ENCODE measurements at regions not wholly inside any gene's neighbourhood (a gene's known extent, or its start where the extent isn't known, plus 50 kb on each side); places are given as distances from the start of the nearest gene placed in this dataset.

- Histone ChIP-seq H3K36me3 (ENCODE audit: control insufficient read depth in 2 of 2, extremely low read depth in 1 of 2, insufficient read depth in 2 of 2, low read length in 2 of 2) (no peaks in the 10 kb centered on the region), H3K9ac (replicated peaks; ENCODE audit: extremely low read depth, insufficient read depth, low read length) (no peak overlapping the region), H4K20me1 (replicated peaks; ENCODE audit: control insufficient read depth, extremely low read depth, insufficient read depth, low read length) (no peaks in the 10 kb centered on the region), H3K27me3 (ENCODE audit: control insufficient read depth in 2 of 2, insufficient read depth in 2 of 2, low read length in 2 of 2) (no peaks in the 10 kb centered on the region), H3K79me2 (ENCODE audit: control insufficient read depth, insufficient read depth, low read length) (no peaks in the 10 kb centered on the region), H3K9me3 (replicated peaks; ENCODE audit: control insufficient read depth, insufficient read depth, low read length) (no peaks in the 10 kb centered on the region), H3K4me2 (ENCODE audit: insufficient read depth, low read length) (no peak overlapping the region), H3K9me1 (replicated peaks; ENCODE audit: control insufficient read depth, extremely low read depth, insufficient read depth, low read length) (no peaks in the 10 kb centered on the region), H3K4me1 (ENCODE audit: control insufficient read depth, extremely low read depth, insufficient read depth, low read length) (no peaks in the 10 kb centered on the region), H3K27ac (ENCODE audit: insufficient read depth, low read depth, low read length) (no peak overlapping the region), H3K4me3 (replicated peaks in 1 of 3; ENCODE audit: insufficient read depth in 1 of 3, low read depth in 1 of 3, low read length in 3 of 3) (no peak overlapping the region), H2AFZ (ENCODE audit: low read depth, low read length) (no peak overlapping the region)
- FAIRE-seq (no peak), DNase-seq (ENCODE audit: low read depth, low spot score) (no peak)
- CTCF ChIA-PET = no interaction called here
- POLR2A ChIA-PET = no interaction called here
- dilution Hi-C loops (cut with MboI; ENCODE audit: extremely low pct_ligation_motif_present, low sequenced_read_pairs) (no loop called here), intact Hi-C loops (cut with micrococcal nuclease) (no loop called here)
- BruUV-seq (replicated peaks) = no TSS peak
- TF ChIP-seq POLR2A (IDR thresholded peaks at IDR 0.05; ENCODE audit: low read depth, low read length) = no peak
- TF ChIP-seq POLR2AphosphoS5 (IDR thresholded peaks at IDR 0.05; ENCODE audit: insufficient read depth, low read depth, low read length) = no peak
- TF ChIP-seq MYC (IDR thresholded peaks at IDR 0.05; ENCODE audit: low read depth, low read length) = no peak
Observed at GRCh38 chr5:60377826-60378225, 322.1 kb downstream of the DEPDC1B start.

- Histone ChIP-seq H2AFZ (ENCODE audit: low read depth, low read length) (no peak overlapping the region), H4K20me1 (replicated peaks; ENCODE audit: control insufficient read depth, extremely low read depth, insufficient read depth, low read length) (no peaks in the 10 kb centered on the region), H3K27ac (ENCODE audit: insufficient read depth, low read depth, low read length) (no peak overlapping the region), H3K4me3 (replicated peaks in 1 of 3; ENCODE audit: insufficient read depth in 1 of 3, low read depth in 1 of 3, low read length in 3 of 3) (no peak overlapping the region), H3K79me2 (ENCODE audit: control insufficient read depth, insufficient read depth, low read length) (no peaks in the 10 kb centered on the region), H3K36me3 (ENCODE audit: control insufficient read depth in 2 of 2, extremely low read depth in 1 of 2, insufficient read depth in 2 of 2, low read length in 2 of 2) (no peaks in the 10 kb centered on the region), H3K9ac (replicated peaks; ENCODE audit: extremely low read depth, insufficient read depth, low read length) (no peak overlapping the region), H3K27me3 (ENCODE audit: control insufficient read depth in 2 of 2, insufficient read depth in 2 of 2, low read length in 2 of 2) (no peaks in the 10 kb centered on the region), H3K9me3 (replicated peaks; ENCODE audit: control insufficient read depth, insufficient read depth, low read length) (no peaks in the 10 kb centered on the region), H3K4me2 (ENCODE audit: insufficient read depth, low read length) (no peak overlapping the region), H3K4me1 (ENCODE audit: control insufficient read depth, extremely low read depth, insufficient read depth, low read length) (no peaks in the 10 kb centered on the region), H3K9me1 (replicated peaks; ENCODE audit: control insufficient read depth, extremely low read depth, insufficient read depth, low read length) (no peaks in the 10 kb centered on the region)
- BruUV-seq (replicated peaks) = no TSS peak
- POLR2A ChIA-PET = no interaction called here
- dilution Hi-C loops (cut with MboI; ENCODE audit: extremely low pct_ligation_motif_present, low sequenced_read_pairs) (no loop called here), intact Hi-C loops (cut with micrococcal nuclease) (no loop called here)
- DNase-seq (ENCODE audit: low read depth, low spot score) (no peak), FAIRE-seq (no peak)
- CTCF ChIA-PET = interaction anchor here (1.3 kb wide), 1 partner anchor 9 kb away, joined by 4 read pairs; no protein-coding TSS in a partner anchor
- TF ChIP-seq POLR2AphosphoS5 (IDR thresholded peaks at IDR 0.05; ENCODE audit: insufficient read depth, low read depth, low read length) (no peak), POLR2A (IDR thresholded peaks at IDR 0.05; ENCODE audit: low read depth, low read length) (no peak), MYC (IDR thresholded peaks at IDR 0.05; ENCODE audit: low read depth, low read length) (no peak), GATA2 (IDR thresholded peaks at IDR 0.05; ENCODE audit: insufficient read depth, insufficient read length, low read depth, low read length) (no peak), JUN (IDR thresholded peaks at IDR 0.05; ENCODE audit: borderline replicate concordance, insufficient read depth, insufficient read length, low read depth) (no peak), CTCF (IDR thresholded peaks at IDR 0.05; ENCODE audit: extremely low read depth in 1 of 2, insufficient read depth in 1 of 2, low read depth in 1 of 2, low read length in 2 of 2) (no peak), FOS (IDR thresholded peaks at IDR 0.05; ENCODE audit: borderline replicate concordance, insufficient read depth, low read length) (no peak), EZH2 (IDR thresholded peaks at IDR 0.05; ENCODE audit: borderline replicate concordance, low read depth, low read length, severe bottlenecking) (no peak)
- TF ChIP-seq, protein P1, sequence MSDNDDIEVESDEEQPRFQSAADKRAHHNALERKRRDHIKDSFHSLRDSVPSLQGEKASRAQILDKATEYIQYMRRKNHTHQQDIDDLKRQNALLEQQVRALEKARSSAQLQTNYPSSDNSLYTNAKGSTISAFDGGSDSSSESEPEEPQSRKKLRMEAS (IDR thresholded peaks at IDR 0.05; ENCODE audit: insufficient read depth, insufficient read length) = no peak
Observed at GRCh38 chr5:60376860-60377259, 323.1 kb downstream of the DEPDC1B start.

Data from endothelial cell of umbilical vein (primary cell).